ENCODE measurements at regions not wholly inside any gene's neighbourhood (a gene's known extent, or its start where the extent isn't known, plus 50 kb on each side); places are given as distances from the start of the nearest gene placed in this dataset.
"Not testable (repeated sequence)": the region's sequence is repeated elsewhere in the genome, so short reads cannot be mapped to it uniquely, and the experiment has no call there.

GRCh38 chr10:59454171-59454919 is 92.0 kb upstream of the FAM13C start:
- no peak for DNase-seq (ENCODE audit: low spot score)

- DNase-seq (ENCODE audit: low spot score) = no peak
These were observed 86.3 kb upstream of the FAM13C start for GRCh38 chr10:59448616-59449015.

- DNase-seq (ENCODE audit: low spot score) = no peak
These were observed 73.4 kb upstream of the FAM13C start for GRCh38 chr10:59435707-59436106.

- DNase-seq (ENCODE audit: low spot score) = no peak
These were observed 72.3 kb upstream of the FAM13C start for GRCh38 chr10:59434463-59435321.

- no peak for DNase-seq (ENCODE audit: low spot score)
These were observed 71.5 kb upstream of the FAM13C start for GRCh38 chr10:59433720-59434428.

- DNase-seq (ENCODE audit: low spot score) = no peak
These were observed 70.0 kb upstream of the FAM13C start for GRCh38 chr10:59432207-59432900.

GRCh38 chr10:59413795-59414194 is 51.4 kb upstream of the FAM13C start:
- not testable (repeated sequence) for DNase-seq (ENCODE audit: low spot score)

Data from NAMALWA (cell line).